ENCODE measurements at regions not wholly inside any gene's neighbourhood (a gene's known extent, or its start where the extent isn't known, plus 50 kb on each side); places are given as distances from the start of the nearest gene placed in this dataset.

GRCh38 chr14:105700622-105701288 is 174.4 kb downstream of the TMEM121 start (continued):
- TF ChIP-seq, protein P1, sequence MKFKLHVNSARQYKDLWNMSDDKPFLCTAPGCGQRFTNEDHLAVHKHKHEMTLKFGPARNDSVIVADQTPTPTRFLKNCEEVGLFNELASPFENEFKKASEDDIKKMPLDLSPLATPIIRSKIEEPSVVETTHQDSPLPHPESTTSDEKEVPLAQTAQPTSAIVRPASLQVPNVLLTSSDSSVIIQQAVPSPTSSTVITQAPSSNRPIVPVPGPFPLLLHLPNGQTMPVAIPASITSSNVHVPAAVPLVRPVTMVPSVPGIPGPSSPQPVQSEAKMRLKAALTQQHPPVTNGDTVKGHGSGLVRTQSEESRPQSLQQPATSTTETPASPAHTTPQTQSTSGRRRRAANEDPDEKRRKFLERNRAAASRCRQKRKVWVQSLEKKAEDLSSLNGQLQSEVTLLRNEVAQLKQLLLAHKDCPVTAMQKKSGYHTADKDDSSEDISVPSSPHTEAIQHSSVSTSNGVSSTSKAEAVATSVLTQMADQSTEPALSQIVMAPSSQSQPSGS (CRISPR knock-in tag; IDR thresholded peaks at IDR 0.05): no peak
- TF ChIP-seq ZNF7 (CRISPR knock-in tag; IDR thresholded peaks at IDR 0.05) (no peak), MTF2 (CRISPR knock-in tag; IDR thresholded peaks at IDR 0.05; ENCODE audit: borderline replicate concordance) (no peak), LCORL (IDR thresholded peaks at IDR 0.05) (no peak), LCORL (CRISPR knock-in tag; IDR thresholded peaks at IDR 0.05) (no peak)

GRCh38 chr14:105701456-105702274 is 175.3 kb downstream of the TMEM121 start:
- no peaks in the 10 kb centered on the region for H3K36me3 ChIP-seq (replicated peaks in 1 of 2; ENCODE audit: control insufficient read depth in 1 of 2, insufficient read depth in 2 of 2, low read length in 2 of 2)
- no peaks in the 10 kb centered on the region for H3K4me1 ChIP-seq (ENCODE audit: insufficient read depth, low read length)
- H4K20me1 ChIP-seq (ENCODE audit: insufficient read depth, low read length): no peaks in the 10 kb centered on the region
- FAIRE-seq (no peak), DNase-seq (ENCODE audit: low spot score) (no peak), ATAC-seq (no peak)
- H2AFZ ChIP-seq (ENCODE audit: low read length): no peak overlapping the region
- H3K9ac ChIP-seq (ENCODE audit: insufficient read depth, low read depth, low read length): no peak overlapping the region
- POLR2A ChIA-PET: no interaction called here
- intact Hi-C loops (cut with micrococcal nuclease; ENCODE audit: unreplicated experiment) (no loop called here), in situ Hi-C loops (cut with HindIII; ENCODE audit: extremely low pct_ligation_motif_present, low pct_unique_long_range_greater_than_20kb) (no loop called here)
- 63% methylated on average over 3 of the region's 4 CpGs for WGBS (ENCODE audit: low lambda C conversion rate)
- BruUV-seq (replicated peaks): no TSS peak
- H3K27ac ChIP-seq (ENCODE audit: extremely low read length, insufficient read depth, low read length): no peak overlapping the region
- H3K27me3 ChIP-seq (ENCODE audit: control insufficient read depth in 1 of 2, insufficient read depth in 2 of 2, low read length in 2 of 2): peaks cover 0 to 3% of the 10 kb centered on the region in 2 experiments; a peak in 2 of 5 replicates
- CTCF ChIA-PET (ENCODE audit: low intra/inter-chr PET ratio, low total read pairs): no interaction called here
- no peak overlapping the region for H3K4me2 ChIP-seq (ENCODE audit: low read depth, low read length)
- H3K4me3 ChIP-seq (replicated peaks in 1 of 3; ENCODE audit: insufficient read depth in 1 of 3, low read depth in 2 of 3, low read length in 3 of 3): no peak overlapping the region
- TF ChIP-seq ELF1 (CRISPR knock-in tag; IDR thresholded peaks at IDR 0.05): no peak
- no peak for TF ChIP-seq JUN (CRISPR knock-in tag; IDR thresholded peaks at IDR 0.05)
- no peak for TF ChIP-seq NR0B2 (CRISPR knock-in tag; IDR thresholded peaks at IDR 0.05)
- TF ChIP-seq ISL2 (CRISPR knock-in tag; IDR thresholded peaks at IDR 0.05): no peak
- no peak for TF ChIP-seq ZNF646 (CRISPR knock-in tag; IDR thresholded peaks at IDR 0.05)
- no peak for TF ChIP-seq MEF2D (CRISPR knock-in tag; IDR thresholded peaks at IDR 0.05)
- TF ChIP-seq GLI4 (CRISPR knock-in tag; IDR thresholded peaks at IDR 0.05; ENCODE audit: borderline replicate concordance): no peak
- no peaks in the 10 kb centered on the region for H3K9me3 ChIP-seq (ENCODE audit: low read length)
- no peaks in the 10 kb centered on the region for H3K79me2 ChIP-seq (ENCODE audit: insufficient read depth, low read length)

Data from HepG2 (cell line).